SJSA1 (cell line): ENCODE measurements at regions not wholly inside any gene's neighbourhood (a gene's known extent, or its start where the extent isn't known, plus 50 kb on each side); places are given as distances from the start of the nearest gene placed in this dataset.

Experiments used
- DNase-seq, 2 experiments: peaks; one replicate each; pipeline ENCODE4 v3.0.0-alpha.2; 2015 to 2020; ENCODE audit warnings: low spot score in 2 of 2, low read depth in 1 of 2
- H3K27ac ChIP-seq: fragments of 250-450 bp; sonication (Bioruptor Pico); 2 replicates; pipeline ENCODE4 v1.5.1; 2020; ENCODE audit warnings: mild to moderate bottlenecking, moderate library complexity
- H3K27me3 ChIP-seq: fragments of 250-450 bp; sonication (Bioruptor Pico); replicated peaks from 2 replicates; pipeline ENCODE4 v1.5.1; 2020; ENCODE audit warnings: mild to moderate bottlenecking, moderate library complexity
- H3K36me3 ChIP-seq: fragments of 250-450 bp; sonication (Bioruptor Pico); 2 replicates; pipeline ENCODE4 v1.5.1; 2020; ENCODE audit warnings: mild to moderate bottlenecking
- H3K4me1 ChIP-seq: fragments of 250-450 bp; sonication (Bioruptor Pico); replicated peaks from 2 replicates; pipeline ENCODE4 v1.6.1; 2021; ENCODE audit warnings: mild to moderate bottlenecking
- H3K4me3 ChIP-seq: fragments of 250-450 bp; sonication (Bioruptor Pico); 2 replicates; pipeline ENCODE4 v1.5.1; 2020; ENCODE audit warnings: mild to moderate bottlenecking
- H3K9me3 ChIP-seq: fragments of 250-450 bp; sonication (Bioruptor Pico); replicated peaks from 2 replicates; pipeline ENCODE4 v1.5.1; 2020; ENCODE audit warnings: mild to moderate bottlenecking

GRCh38 chr5:2696156-2696807 lies 55.2 kb downstream of the IRX2 start:
- Histone ChIP-seq H3K36me3 (no peaks in the 10 kb centered on the region), H3K4me3 (no peak overlapping the region), H3K9me3 (peaks cover 31% of the 10 kb centered on the region), H3K27me3 (no peaks in the 10 kb centered on the region), H3K27ac (no peak overlapping the region), H3K4me1 (no peaks in the 10 kb centered on the region)
- peak in 1 of 2 experiments; percentile 31 for DNase-seq

- H3K36me3 ChIP-seq, result no peaks in the 10 kb centered on the region
- DNase-seq, result peak in 1 of 2 experiments; percentile 22
- no peaks in the 10 kb centered on the region for H3K27me3 ChIP-seq
- H3K4me1 ChIP-seq, result no peaks in the 10 kb centered on the region
- no peak overlapping the region for H3K27ac ChIP-seq
- H3K4me3 ChIP-seq, result no peak overlapping the region
- peaks cover 31% of the 10 kb centered on the region for H3K9me3 ChIP-seq
Measured at GRCh38 chr5:2695200-2695891, 56.1 kb downstream of the IRX2 start.

GRCh38 chr5:2691530-2691929 lies 59.9 kb downstream of the IRX2 start:
- no peaks in the 10 kb centered on the region for H3K4me1 ChIP-seq
- H3K27me3 ChIP-seq, result no peaks in the 10 kb centered on the region
- no peaks in the 10 kb centered on the region for H3K36me3 ChIP-seq
- no peak overlapping the region for H3K4me3 ChIP-seq
- H3K9me3 ChIP-seq, result peaks cover 20% of the 10 kb centered on the region
- DNase-seq, result no peak
- no peak overlapping the region for H3K27ac ChIP-seq

DNA sequence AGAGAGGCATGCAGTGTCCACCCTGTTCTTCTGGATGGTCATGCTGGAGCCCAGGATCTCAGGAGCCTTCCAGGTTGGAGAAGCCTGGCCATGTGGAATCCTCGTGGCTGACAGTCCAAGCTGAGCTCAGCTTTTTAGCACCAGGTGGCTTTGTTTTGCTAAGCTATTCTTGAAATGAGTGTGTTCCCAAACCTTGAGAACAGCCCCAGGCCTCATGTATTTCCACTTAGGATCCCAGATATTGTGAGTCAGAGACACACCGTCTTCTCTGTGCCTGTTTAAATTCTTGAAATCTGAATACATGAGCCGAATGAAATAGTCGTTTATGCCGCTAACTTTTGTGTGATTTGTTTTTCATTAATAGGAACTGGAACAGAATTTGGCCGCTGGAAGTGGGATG lies 61.2 kb downstream of the IRX2 start:
- H3K36me3 ChIP-seq, result no peaks in the 10 kb centered on the region
- H3K27me3 ChIP-seq, result no peaks in the 10 kb centered on the region
- H3K4me3 ChIP-seq, result no peak overlapping the region
- H3K9me3 ChIP-seq, result peaks cover 23% of the 10 kb centered on the region
- DNase-seq, result no peak
- H3K27ac ChIP-seq, result no peak overlapping the region
- no peaks in the 10 kb centered on the region for H3K4me1 ChIP-seq

- Histone ChIP-seq H3K36me3 (no peaks in the 10 kb centered on the region), H3K4me3 (no peak overlapping the region), H3K27me3 (no peaks in the 10 kb centered on the region), H3K27ac (no peak overlapping the region), H3K9me3 (peaks cover 28% of the 10 kb centered on the region), H3K4me1 (no peaks in the 10 kb centered on the region)
- DNase-seq, result no peak
Measured at GRCh38 chr5:2688586-2688985, 62.9 kb downstream of the IRX2 start.

DNA sequence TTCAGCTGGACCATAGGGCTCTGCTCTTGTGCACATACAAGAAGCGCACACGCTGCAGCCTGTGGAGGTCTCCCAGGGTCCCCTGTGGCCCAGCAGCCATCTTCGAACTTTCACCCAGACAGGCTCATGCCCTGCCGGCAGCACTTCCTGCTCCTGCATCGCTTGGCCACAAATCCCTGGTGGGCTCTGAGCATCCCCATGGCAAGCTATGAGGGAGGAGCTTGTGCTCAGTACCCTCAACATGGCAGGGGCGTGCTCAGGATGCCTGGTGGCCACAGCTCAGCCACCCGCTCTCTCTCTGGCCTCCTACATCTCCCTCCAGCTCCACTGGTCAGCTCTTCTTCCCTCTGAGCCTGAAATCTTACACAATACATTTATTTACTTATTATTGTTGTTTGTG lies 63.7 kb downstream of the IRX2 start:
- H3K4me1 ChIP-seq, result no peaks in the 10 kb centered on the region
- no peak overlapping the region for H3K4me3 ChIP-seq
- no peaks in the 10 kb centered on the region for H3K36me3 ChIP-seq
- no peaks in the 10 kb centered on the region for H3K27me3 ChIP-seq
- H3K9me3 ChIP-seq, result peaks cover 21% of the 10 kb centered on the region
- H3K27ac ChIP-seq, result no peak overlapping the region
- DNase-seq, result no peak

- H3K36me3 ChIP-seq, result no peaks in the 10 kb centered on the region
- H3K9me3 ChIP-seq, result peaks cover 14% of the 10 kb centered on the region
- no peaks in the 10 kb centered on the region for H3K4me1 ChIP-seq
- H3K27ac ChIP-seq, result no peak overlapping the region
- H3K4me3 ChIP-seq, result no peak overlapping the region
- DNase-seq, result no peak
- H3K27me3 ChIP-seq, result no peaks in the 10 kb centered on the region
Measured at GRCh38 chr5:2686321-2687124, 65.0 kb downstream of the IRX2 start.

DNA sequence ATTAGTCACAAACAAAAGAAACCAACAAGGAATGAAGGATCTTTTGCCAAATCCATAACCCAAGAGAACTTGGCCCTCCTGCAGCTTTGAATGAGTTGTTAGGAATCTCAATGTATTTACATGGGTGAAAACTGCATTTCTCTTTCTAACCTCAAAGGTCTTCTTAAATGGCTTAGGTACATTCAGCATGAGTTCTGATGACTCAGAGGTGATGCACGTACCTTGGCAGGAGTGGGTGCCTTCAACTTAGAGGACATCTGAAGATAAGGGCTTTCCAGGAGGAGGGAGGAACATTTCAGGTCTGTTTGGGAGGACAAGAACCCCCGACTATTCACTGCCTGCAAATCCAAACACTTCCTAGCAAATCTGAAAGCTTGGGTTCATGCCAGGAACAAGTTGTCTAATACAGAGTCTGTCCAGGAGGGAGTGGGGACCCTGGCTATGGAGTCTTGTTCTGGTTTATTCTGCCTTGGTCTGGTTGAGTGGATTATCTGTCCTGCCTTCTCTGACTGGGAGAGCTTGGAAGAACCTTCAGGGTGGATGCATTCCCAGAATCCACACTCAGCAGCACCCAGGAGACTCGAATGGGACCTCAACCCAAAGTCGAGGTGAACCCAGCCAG lies 65.7 kb downstream of the IRX2 start:
- H3K27ac ChIP-seq, result no peak overlapping the region

DNA sequence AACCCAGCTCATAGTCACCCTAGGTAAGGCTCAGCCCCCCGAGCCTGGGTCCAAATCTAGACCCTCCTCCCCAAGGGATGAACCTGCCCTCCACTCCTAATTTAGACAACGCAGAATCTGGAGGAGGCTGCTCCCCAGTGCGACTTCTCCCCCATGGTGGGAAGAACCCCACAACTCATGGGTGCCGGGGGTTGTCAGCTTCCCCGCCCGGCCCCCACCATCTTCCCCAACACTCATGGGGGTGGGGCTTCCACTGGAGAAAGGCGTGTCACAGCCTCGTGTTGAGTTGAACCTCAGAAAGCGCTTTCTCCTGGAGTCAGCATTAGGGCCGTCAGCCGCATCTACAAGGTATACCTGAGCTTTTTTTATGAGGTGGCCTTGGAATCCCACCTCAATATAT lies 66.9 kb downstream of the IRX2 start:
- no peaks in the 10 kb centered on the region for H3K4me1 ChIP-seq
- no peak overlapping the region for H3K4me3 ChIP-seq
- no peaks in the 10 kb centered on the region for H3K27me3 ChIP-seq
- peak in 1 of 2 experiments; percentile 23 for DNase-seq
- peaks cover 14% of the 10 kb centered on the region for H3K9me3 ChIP-seq
- no peaks in the 10 kb centered on the region for H3K36me3 ChIP-seq
- H3K27ac ChIP-seq, result no peak overlapping the region

More for the DNA sequence above, 65.7 kb downstream of the IRX2 start:
- H3K9me3 ChIP-seq, result peaks cover 14% of the 10 kb centered on the region
- H3K4me1 ChIP-seq, result no peaks in the 10 kb centered on the region
- H3K27me3 ChIP-seq, result no peaks in the 10 kb centered on the region
- peak in 1 of 2 experiments; percentile 8 for DNase-seq
- no peak overlapping the region for H3K4me3 ChIP-seq
- H3K36me3 ChIP-seq, result no peaks in the 10 kb centered on the region

GRCh38 chr5:2683720-2684119 lies 67.8 kb downstream of the IRX2 start:
- peak in 1 of 2 experiments; percentile 22 for DNase-seq
- Histone ChIP-seq H3K9me3 (peaks cover 19% of the 10 kb centered on the region), H3K27ac (no peak overlapping the region), H3K4me3 (no peak overlapping the region), H3K36me3 (no peaks in the 10 kb centered on the region), H3K27me3 (no peaks in the 10 kb centered on the region), H3K4me1 (no peaks in the 10 kb centered on the region)

GRCh38 chr5:2681476-2681875 lies 70.0 kb downstream of the IRX2 start:
- DNase-seq, result no peak
- Histone ChIP-seq H3K36me3 (no peaks in the 10 kb centered on the region), H3K27me3 (no peaks in the 10 kb centered on the region), H3K9me3 (peaks cover 23% of the 10 kb centered on the region), H3K4me1 (no peaks in the 10 kb centered on the region), H3K27ac (no peak overlapping the region), H3K4me3 (no peak overlapping the region)

DNA sequence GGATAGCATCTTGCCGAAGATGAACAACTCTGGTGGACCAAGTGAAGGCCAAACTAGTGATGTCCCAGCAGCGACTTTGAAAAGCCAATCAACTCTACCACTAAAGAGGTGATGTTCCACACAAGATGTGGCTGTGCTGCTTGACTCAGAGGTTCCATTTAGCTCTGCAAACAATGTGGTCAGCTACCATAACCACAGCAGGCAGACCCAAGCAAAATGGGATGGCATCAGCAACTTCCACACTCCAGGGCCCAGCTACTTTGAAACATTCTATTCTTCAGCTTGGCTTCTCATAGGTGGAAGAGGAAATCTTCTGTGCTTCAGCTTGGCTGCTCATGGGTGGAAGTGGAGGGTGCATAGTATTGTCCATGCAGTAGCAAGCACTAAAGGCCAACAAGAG lies 70.5 kb downstream of the IRX2 start:
- Histone ChIP-seq H3K36me3 (no peaks in the 10 kb centered on the region), H3K27me3 (no peaks in the 10 kb centered on the region), H3K9me3 (peaks cover 18% of the 10 kb centered on the region), H3K4me1 (no peaks in the 10 kb centered on the region), H3K4me3 (no peak overlapping the region), H3K27ac (no peak overlapping the region)
- DNase-seq, result peak in 1 of 2 experiments; percentile 13

- Histone ChIP-seq H3K4me1 (no peaks in the 10 kb centered on the region), H3K9me3 (peaks cover 24% of the 10 kb centered on the region), H3K27ac (no peak overlapping the region), H3K27me3 (no peaks in the 10 kb centered on the region), H3K4me3 (no peak overlapping the region), H3K36me3 (no peaks in the 10 kb centered on the region)
- DNase-seq, result peak in 1 of 2 experiments; percentile 3
Measured at GRCh38 chr5:2677689-2678088, 73.8 kb downstream of the IRX2 start.
